Suppressor macrophage treated with lipopolysaccharide for 1 hour (primary cell): ENCODE measurements at regions not wholly inside any gene's neighbourhood (a gene's known extent, or its start where the extent isn't known, plus 50 kb on each side); places are given as distances from the start of the nearest gene placed in this dataset.

Experiments used
- DNase-seq, 3 donors: peaks; one replicate each; pipeline ENCODE4 v3.0.0-alpha.2; 2020 to 2022

DNA sequence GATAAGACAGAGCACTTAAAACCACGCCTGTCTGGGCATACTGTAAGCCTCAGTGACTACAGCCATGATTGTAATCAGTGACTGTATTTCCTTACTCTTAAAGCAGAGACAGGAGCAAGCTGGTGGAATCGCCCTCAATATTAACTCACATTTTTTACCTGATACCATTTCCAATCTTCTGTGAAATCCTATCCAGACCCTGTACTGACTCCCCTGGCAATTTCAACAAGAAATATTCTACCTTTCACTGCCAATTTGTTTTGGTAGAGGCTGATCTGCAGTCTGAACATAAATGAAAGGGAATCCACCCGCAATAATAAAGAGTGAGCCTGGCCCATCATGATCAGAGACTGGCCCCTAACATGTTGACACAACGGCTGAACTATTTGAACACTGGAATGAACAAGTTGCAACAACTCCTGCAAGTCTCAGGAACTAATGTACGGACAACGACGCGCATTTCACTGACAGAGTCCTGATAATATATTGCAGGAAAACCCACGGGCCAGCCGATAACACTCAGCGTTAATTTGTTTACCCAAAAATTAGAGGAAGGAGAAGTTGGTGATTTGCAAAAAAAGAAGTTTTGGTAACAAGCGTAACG lies 195.5 kb upstream of the BTG1 start:
- peak; percentile 14 to 32 (median 23) for DNase-seq

- no peak for DNase-seq
These were observed 194.9 kb upstream of the BTG1 start for GRCh38 chr12:92340441-92341064.

GRCh38 chr12:92340003-92340402 lies 194.4 kb upstream of the BTG1 start:
- DNase-seq, result no peak

GRCh38 chr12:92339198-92339821 lies 193.7 kb upstream of the BTG1 start:
- no peak for DNase-seq

GRCh38 chr12:92338671-92339070 lies 193.0 kb upstream of the BTG1 start:
- DNase-seq, result no peak

GRCh38 chr12:92338102-92338501 lies 192.5 kb upstream of the BTG1 start:
- DNase-seq, result no peak

GRCh38 chr12:92337128-92337527 lies 191.5 kb upstream of the BTG1 start:
- DNase-seq, result no peak

DNA sequence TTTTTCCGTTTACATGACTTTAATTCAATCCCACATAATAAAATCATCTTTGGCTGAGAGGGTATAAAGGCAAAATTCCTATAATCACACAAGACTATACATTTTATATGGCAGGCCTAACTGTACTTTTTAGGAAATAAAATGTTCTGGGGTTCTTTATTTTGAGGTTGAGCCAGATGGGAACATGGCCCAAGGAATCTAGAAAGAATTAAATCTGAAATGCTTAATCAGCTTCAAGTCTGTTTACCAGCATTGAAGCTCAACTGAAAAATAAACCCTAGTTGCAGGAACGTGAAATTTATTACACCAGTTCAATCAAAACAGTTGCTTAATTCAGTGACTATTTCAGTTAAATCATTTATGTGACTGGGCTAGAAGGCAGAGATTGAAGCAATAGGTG lies 191.0 kb upstream of the BTG1 start:
- DNase-seq, result no peak

DNA sequence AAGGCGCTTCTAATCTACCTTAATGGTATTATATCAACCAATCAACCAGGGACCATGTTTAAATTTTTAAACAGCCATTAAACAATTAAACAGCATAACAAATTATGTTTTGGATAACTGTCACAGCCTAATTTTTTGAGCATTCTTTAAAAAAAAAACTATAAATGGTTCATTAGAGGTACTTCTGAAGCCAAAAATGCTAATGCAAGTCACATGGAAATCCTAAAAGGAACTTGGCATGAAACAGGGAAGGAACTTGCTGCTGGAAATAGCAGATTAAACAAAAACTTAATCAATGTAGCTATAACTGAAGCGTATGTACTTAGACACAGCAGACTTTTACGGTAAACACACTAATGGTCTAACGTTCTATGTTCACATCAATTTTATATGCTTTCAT lies 190.2 kb upstream of the BTG1 start:
- DNase-seq, result peak in 1 of 3 donors; percentile 24

- DNase-seq, result no peak
These were observed 188.9 kb upstream of the BTG1 start for GRCh38 chr12:92334552-92334951.

- DNase-seq, result no peak
These were observed 186.9 kb upstream of the BTG1 start for GRCh38 chr12:92332552-92332951.

- no peak for DNase-seq
These were observed 185.7 kb upstream of the BTG1 start for GRCh38 chr12:92331383-92331782.

DNA sequence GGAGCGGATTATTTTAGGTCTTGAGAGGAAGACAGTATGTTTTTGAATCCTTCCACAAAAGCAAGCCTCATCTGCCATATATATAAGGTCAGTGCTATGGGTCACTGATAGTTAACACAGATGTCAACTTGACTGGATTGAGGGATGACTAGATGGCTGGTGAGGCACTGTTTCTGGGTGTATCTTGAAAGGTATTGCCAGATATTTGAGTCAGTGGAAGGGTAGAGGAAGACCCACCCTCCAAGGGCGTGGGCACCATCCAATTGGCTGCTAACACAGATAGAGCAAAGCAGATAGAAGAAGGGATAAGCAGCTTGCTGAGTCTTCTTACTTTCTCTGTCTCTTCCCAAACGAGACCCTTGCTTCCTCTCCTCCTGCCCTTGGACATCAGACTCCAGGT lies 185.0 kb upstream of the BTG1 start:
- DNase-seq, result no peak

DNA sequence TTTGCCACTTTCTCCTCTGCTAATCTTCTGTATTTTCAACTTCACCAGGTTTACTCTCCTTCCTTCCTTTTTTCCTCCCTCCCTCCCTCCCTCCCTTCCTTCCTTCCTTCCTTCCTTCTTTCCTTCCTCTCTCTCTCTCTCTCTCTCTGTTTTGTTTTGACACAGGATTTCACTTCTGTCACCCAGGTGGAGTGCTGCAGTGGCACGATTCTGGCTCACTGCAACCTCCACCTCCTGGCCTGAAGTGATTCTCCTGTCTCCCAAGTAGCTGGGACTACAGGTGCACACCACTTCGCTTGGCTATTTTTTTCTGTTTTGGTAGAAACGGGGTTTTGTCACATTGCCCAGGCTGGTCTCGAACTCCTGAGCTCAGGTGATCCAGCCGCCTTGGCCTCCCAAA lies 181.2 kb upstream of the BTG1 start:
- no peak for DNase-seq

GRCh38 chr12:92324849-92325500 lies 179.3 kb upstream of the BTG1 start:
- no peak for DNase-seq

DNA sequence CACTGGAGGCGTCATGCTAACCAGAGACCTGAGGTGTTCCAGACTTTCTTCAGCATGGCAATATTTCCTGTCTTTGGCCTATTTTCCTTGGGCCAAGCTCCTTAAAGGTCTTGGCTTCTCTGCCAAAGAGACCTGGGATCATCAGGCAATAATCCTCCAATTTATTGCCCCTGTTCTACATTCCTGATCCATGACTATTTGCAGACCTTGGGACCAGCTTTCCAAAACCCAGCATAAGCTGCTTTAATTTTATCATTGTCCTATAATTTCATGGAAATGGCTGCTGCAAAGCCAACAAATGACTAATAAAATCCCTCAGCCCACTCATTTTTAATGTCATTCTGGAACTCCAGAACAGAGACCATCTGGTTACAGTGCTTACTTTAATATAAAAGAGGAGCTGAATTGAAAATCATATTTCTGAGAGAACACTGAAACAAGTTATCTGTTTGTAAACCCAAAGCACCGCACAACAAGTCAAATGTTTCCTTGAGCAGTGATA lies 166.9 kb upstream of the BTG1 start:
- DNase-seq, result no peak

- peak; percentile 51 to 63 (median 54) for DNase-seq
These were observed 158.9 kb upstream of the BTG1 start for GRCh38 chr12:92304371-92305055.

DNA sequence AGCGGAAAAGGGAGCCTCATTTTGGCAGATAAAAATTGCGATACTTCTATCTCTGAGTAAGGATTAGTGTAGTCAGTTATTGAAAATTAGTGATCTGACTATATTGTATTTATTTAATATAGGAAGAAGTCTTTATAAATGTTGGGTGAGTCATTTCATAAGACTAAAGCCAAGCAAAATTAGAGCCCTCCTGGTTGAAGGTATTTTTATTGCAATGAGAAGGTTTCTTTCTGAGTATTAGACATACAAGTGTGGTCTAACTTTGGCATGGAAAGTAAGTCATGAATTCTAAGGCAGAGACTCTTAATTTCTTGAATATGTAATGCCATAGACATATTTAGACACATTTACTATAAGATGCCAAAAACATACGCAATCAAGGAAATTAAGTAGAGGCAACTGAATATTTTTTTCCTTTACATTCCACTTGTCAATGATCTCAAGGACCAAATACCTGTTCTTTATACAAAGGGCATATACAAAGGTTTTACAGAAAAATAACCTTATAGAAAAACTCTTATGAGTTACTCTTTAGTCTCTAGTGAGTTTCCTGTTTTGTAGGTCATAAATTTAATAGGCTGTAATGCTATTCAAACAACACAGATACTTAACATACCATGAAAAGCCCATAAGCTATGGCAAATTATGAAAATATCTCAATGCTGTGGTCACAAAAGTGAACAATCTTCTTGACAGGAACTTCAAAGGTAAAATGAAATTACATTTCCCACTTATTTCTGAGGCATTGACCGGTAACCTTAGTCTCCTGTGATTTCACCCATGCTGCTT lies 156.6 kb upstream of the BTG1 start:
- DNase-seq, result no peak

DNA sequence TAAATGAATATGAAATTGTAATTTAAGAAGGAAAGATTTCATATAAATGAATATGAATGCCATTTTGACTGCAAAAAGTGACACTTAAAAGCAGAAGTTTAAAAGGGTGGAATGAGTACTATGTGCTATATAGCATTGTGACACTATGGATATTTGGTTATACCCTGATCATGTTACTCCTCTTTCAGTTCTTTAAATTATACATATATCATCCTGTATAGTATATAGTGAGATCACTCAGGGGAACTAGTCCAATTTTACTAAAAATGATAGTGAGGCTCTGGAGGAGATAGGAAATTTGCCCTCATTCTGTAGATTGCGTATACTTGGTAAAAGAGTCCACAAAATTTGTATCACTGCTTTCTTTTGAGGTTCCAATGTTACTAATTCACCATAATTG lies 155.7 kb upstream of the BTG1 start:
- DNase-seq, result peak in 2 of 3 donors; percentile 48 to 55

GRCh38 chr12:92300777-92301176 lies 155.1 kb upstream of the BTG1 start:
- DNase-seq, result peak; percentile 42 to 78 (median 71)

- no peak for DNase-seq
These were observed 154.1 kb upstream of the BTG1 start for GRCh38 chr12:92299744-92300143.

DNA sequence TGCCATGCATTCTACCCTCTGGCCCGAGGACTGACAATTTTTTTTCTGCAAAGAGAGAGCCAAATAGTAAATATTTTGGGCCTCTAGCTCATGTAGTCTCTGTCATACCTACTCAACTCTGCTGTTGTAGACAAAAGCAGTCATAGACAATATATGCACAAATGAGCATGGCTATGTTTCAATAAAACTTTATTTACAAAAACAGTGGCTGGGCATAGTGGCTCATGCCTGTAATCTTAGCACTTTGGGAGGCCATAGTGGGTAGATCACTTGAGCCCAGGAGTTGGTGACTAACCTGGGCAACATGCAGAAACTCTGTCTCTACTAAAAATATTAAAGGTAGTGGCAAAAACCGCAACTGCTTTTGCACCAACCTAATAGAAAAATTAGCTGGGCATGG lies 153.7 kb upstream of the BTG1 start:
- no peak for DNase-seq
